OCI-LY3 (cell line): ENCODE measurements at regions not wholly inside any gene's neighbourhood (a gene's known extent, or its start where the extent isn't known, plus 50 kb on each side); places are given as distances from the start of the nearest gene placed in this dataset.

Experiments
- H2AFZ ChIP-seq: fragments of 200-600, 300-600 bp; shearing (Covaris generic); 2 replicates; pipeline ENCODE4 v1.6.0; 2014; ENCODE audit warnings: antibody characterized with exemption, low read depth, low read length
- H3K27ac ChIP-seq: fragments of 200-600, 300-600 bp; sonication (generic); 2 replicates; pipeline ENCODE4 v1.5.1; 2014; ENCODE audit warnings: mild to moderate bottlenecking, low read length, moderate library complexity, mixed read lengths
- H3K27me3 ChIP-seq: fragments of 200-600, 300-600 bp; sonication (generic); 2 replicates; pipeline ENCODE4 v1.6.1; 2014; ENCODE audit warnings: low read depth, low read length, mixed read lengths
- H3K36me3 ChIP-seq: fragments of 200-600, 300-600 bp; sonication (generic); replicated peaks from 2 replicates; pipeline ENCODE3; 2014; ENCODE audit warnings: low read depth, low read length, mixed read lengths
- H3K4me1 ChIP-seq: fragments of 300-600, 200-600 bp; sonication (generic); 2 replicates; pipeline ENCODE4 v1.6.1; 2014; ENCODE audit warnings: low read length, mixed read lengths
- H3K4me2 ChIP-seq: fragments of 200-600, 300-600 bp; sonication (generic); 2 replicates; pipeline ENCODE4 v1.6.1; 2014; ENCODE audit warnings: low read length, mixed read lengths
- H3K4me3 ChIP-seq: fragments of 300-600, 200-600 bp; sonication (generic); 2 replicates; pipeline ENCODE4 v1.5.1; 2014; ENCODE audit warnings: antibody characterized with exemption, mild to moderate bottlenecking, low read length, moderate library complexity
- H3K79me2 ChIP-seq: fragments of 300-600, 200-600 bp; shearing (Covaris generic); 2 replicates; pipeline ENCODE4 v1.6.1; 2014; ENCODE audit warnings: mild to moderate bottlenecking, low read length, mixed read lengths
- H3K9ac ChIP-seq: fragments of 300-600, 200-600 bp; shearing (Covaris generic); 2 replicates; pipeline ENCODE4 v1.6.0; 2014; ENCODE audit warnings: mild to moderate bottlenecking, low read length, moderate library complexity
- H3K9me3 ChIP-seq: fragments of 200-600, 300-600 bp; shearing (Covaris generic); 2 replicates; pipeline ENCODE4 v1.6.1; 2014; ENCODE audit warnings: low read length, mixed read lengths; ENCODE audit not compliant: insufficient read depth
- H4K20me1 ChIP-seq: fragments of 200-600, 300-600 bp; sonication (generic); 2 replicates; pipeline ENCODE4 v1.6.1; 2016; ENCODE audit warnings: low read length, mixed read lengths; ENCODE audit not compliant: insufficient read depth
- EZH2phosphoT487 ChIP-seq: fragments of 200-600 bp; shearing (Covaris generic); IDR thresholded peaks from 2 replicates; pipeline ENCODE4 v1.6.1; 2018; ENCODE audit warnings: antibody characterized with exemption, mixed run types, low read depth
- TF ChIP-seq, protein P1 (sequence below): fragments of 200-600, 300-600 bp; sonication (generic); IDR thresholded peaks from 2 replicates; pipeline ENCODE4 v1.5.1; 2014; ENCODE audit warnings: antibody characterized with exemption, low read length, low read depth

GRCh38 chr3:536417-536813 lies 339.9 kb downstream of the CHL1 start:
- Histone ChIP-seq H3K4me3 (no peak overlapping the region), H3K9me3 (no peaks in the 10 kb centered on the region; the same call in 1 of the 2 replicates), H3K27me3 (no peaks in the 10 kb centered on the region), H3K27ac (no peak overlapping the region), H3K79me2 (no peaks in the 10 kb centered on the region), H3K4me1 (no peaks in the 10 kb centered on the region), H2AFZ (no peak overlapping the region), H3K9ac (no peak overlapping the region), H4K20me1 (no peaks in the 10 kb centered on the region), H3K4me2 (no peak overlapping the region), H3K36me3 (no peaks in the 10 kb centered on the region)
- TF ChIP-seq, protein P1, sequence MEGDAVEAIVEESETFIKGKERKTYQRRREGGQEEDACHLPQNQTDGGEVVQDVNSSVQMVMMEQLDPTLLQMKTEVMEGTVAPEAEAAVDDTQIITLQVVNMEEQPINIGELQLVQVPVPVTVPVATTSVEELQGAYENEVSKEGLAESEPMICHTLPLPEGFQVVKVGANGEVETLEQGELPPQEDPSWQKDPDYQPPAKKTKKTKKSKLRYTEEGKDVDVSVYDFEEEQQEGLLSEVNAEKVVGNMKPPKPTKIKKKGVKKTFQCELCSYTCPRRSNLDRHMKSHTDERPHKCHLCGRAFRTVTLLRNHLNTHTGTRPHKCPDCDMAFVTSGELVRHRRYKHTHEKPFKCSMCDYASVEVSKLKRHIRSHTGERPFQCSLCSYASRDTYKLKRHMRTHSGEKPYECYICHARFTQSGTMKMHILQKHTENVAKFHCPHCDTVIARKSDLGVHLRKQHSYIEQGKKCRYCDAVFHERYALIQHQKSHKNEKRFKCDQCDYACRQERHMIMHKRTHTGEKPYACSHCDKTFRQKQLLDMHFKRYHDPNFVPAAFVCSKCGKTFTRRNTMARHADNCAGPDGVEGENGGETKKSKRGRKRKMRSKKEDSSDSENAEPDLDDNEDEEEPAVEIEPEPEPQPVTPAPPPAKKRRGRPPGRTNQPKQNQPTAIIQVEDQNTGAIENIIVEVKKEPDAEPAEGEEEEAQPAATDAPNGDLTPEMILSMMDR, result no peak
- no peak for TF ChIP-seq EZH2phosphoT487

DNA sequence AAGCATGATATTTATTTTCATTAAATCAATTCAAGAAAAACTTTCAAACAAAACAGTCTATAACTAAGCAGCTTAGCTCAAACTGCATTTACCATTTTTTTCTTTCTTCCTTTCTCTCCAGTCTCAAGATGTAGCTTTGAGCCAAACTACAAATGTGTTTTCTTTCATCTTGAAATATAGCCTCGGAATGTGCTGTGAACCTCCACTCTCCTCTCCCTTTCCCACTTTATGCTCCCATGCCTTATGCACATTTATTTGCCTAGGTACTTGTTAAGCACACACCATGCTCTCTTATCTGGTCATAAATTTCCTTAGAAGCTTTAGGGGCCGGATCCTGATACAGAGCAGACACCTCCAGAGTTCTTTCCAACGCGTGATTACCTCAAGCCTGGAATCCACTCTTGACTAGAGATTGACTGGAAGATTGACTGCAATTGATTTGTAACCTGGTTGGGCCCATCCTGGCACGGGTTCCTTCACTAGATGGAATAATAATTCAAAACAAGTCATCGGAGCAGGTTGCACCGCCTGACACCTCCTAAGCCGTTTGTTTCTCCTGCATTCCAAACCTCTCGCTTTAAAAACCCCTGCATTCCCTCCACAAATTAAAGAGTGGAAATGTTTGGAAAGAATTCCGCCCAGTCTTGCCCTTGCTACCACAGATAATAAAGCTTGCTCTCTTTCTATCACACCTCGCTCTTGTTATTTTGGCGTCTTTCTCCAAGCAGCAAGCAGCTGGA lies 344.7 kb downstream of the CHL1 start:
- Histone ChIP-seq H3K4me2 (no peak overlapping the region), H3K27ac (no peak overlapping the region), H2AFZ (no peak overlapping the region), H3K9me3 (no peaks in the 10 kb centered on the region), H3K9ac (no peak overlapping the region), H3K36me3 (no peaks in the 10 kb centered on the region), H3K4me3 (no peak overlapping the region), H4K20me1 (no peaks in the 10 kb centered on the region), H3K79me2 (no peaks in the 10 kb centered on the region), H3K27me3 (no peaks in the 10 kb centered on the region), H3K4me1 (no peaks in the 10 kb centered on the region)
- TF ChIP-seq EZH2phosphoT487, result no peak

GRCh38 chr3:542021-542420 lies 345.5 kb downstream of the CHL1 start:
- H3K9ac ChIP-seq, result no peak overlapping the region
- TF ChIP-seq, protein P1, result no peak
- no peak for TF ChIP-seq EZH2phosphoT487
- no peak overlapping the region for H3K27ac ChIP-seq

DNA sequence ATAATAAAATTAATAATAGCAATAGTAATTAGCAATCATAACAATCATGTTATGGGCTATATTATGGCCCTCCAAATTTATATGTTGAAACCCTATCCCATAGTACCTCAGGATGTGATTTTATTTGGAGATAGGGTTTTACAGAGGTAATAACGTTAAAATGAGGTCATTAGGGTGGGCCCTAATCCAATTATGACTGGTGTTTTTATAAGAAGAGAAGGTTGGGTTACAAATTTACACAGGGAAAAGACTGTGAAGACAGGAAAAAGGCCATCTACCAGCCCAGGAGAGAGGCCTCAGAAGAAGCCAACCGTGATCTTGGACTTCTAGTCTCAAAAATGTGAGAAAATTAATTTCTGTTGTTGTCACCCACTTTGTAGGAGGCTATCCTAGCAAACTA lies 353.1 kb downstream of the CHL1 start:
- H3K9ac ChIP-seq, result no peak overlapping the region
- no peak overlapping the region for H3K4me3 ChIP-seq
- no peaks in the 10 kb centered on the region for H3K36me3 ChIP-seq
- no peaks in the 10 kb centered on the region for H3K4me1 ChIP-seq
- H3K9me3 ChIP-seq, result no peaks in the 10 kb centered on the region
- no peaks in the 10 kb centered on the region for H3K79me2 ChIP-seq
- H2AFZ ChIP-seq, result no peak overlapping the region
- H4K20me1 ChIP-seq, result no peaks in the 10 kb centered on the region
- no peak overlapping the region for H3K27ac ChIP-seq
- TF ChIP-seq, protein P1, result no peak
- no peak for TF ChIP-seq EZH2phosphoT487
- H3K27me3 ChIP-seq, result no peaks in the 10 kb centered on the region
- H3K4me2 ChIP-seq, result no peak overlapping the region

More at GRCh38 chr3:542021-542420, 345.5 kb downstream of the CHL1 start:
- no peaks in the 10 kb centered on the region for H3K4me1 ChIP-seq
- H3K27me3 ChIP-seq, result no peaks in the 10 kb centered on the region
- H3K4me3 ChIP-seq, result no peak overlapping the region
- H3K4me2 ChIP-seq, result no peak overlapping the region
- H4K20me1 ChIP-seq, result no peaks in the 10 kb centered on the region
- no peaks in the 10 kb centered on the region for H3K9me3 ChIP-seq
- no peaks in the 10 kb centered on the region for H3K36me3 ChIP-seq
- H2AFZ ChIP-seq, result no peak overlapping the region
- no peaks in the 10 kb centered on the region for H3K79me2 ChIP-seq
